Posterior vena cava (tissue), 2 donors: ENCODE measurements at regions not wholly inside any gene's neighbourhood (a gene's known extent, or its start where the extent isn't known, plus 50 kb on each side); places are given as distances from the start of the nearest gene placed in this dataset.

Experiments
- DNase-seq: peaks from one replicate; pipeline ENCODE4 v3.0.0-alpha.2; 2020; ENCODE audit warnings: low spot score
- intact Hi-C, 2 donors: fragments of 100-400 bp; cut with DNase I; formaldehyde crosslinking; loops; one replicate each; pipeline versions ENCODE4 v1.14.1 to v1.14.2; 2022 to 2023
- donor health status: DM: yes; HTN: yes; CAD: no.
- donor health status: DM: yes; HTN: yes; CAD: no.

DNA sequence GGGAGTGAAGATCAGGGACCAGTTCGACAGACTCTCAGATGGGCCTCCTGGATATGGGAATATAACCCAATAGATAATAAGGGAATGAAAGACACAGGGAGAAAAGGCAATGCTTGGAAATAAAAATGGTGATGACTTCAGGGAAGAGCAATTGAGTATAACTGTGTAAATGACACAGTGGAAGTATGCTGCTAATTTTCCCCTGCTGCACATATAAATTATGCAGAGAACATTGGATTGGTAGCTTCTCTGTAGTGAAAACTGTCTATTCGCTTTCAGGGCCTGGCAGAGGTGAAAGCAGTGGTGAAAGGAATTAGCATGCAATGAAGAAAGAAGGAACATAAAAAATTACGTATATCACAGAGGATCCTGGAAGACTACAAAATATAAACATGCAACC lies 398.2 kb upstream of the CDH2 start:
- intact Hi-C loops, result no loop called here
- DNase-seq, result no peak

DNA sequence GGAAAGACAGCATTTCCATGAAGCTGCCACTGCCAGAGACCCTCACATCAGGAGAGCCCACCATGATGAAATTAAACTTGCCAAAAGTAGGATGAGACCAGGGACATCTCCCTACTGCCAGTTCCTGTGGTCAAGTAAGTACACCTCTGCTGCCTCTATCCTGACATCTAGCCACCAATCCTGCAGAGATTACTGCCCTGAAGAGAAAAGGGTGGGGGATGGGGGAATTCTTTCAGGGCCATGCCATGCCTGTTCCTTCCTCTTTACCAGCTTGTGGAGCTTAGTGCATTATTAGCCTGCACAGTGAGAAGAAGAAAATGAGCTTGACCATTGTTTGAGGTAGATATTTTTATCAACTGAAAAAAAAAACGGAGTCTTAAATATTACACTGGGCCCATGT lies 397.2 kb upstream of the CDH2 start:
- intact Hi-C loops, result no loop called here
- no peak for DNase-seq

DNA sequence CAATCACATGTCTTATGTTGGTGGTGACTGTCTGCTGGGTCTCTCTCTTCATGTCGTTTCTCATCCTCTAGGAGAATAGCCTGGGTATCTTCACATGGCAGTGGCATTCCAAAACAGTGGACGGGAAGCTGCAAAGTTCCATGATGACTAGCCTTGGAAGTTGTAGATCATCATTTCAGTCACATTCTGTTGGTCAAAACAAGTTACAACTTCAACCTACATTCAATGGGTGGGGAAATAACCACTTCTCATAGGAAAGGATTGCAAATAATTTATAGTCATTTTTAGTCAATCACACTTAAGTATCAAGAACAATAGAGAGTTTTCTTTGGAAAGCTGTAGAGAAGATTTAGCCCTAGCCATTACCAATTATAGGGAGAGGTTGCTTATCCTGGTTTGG lies 395.0 kb upstream of the CDH2 start:
- DNase-seq, result no peak
- intact Hi-C loops, result no loop called here

DNA sequence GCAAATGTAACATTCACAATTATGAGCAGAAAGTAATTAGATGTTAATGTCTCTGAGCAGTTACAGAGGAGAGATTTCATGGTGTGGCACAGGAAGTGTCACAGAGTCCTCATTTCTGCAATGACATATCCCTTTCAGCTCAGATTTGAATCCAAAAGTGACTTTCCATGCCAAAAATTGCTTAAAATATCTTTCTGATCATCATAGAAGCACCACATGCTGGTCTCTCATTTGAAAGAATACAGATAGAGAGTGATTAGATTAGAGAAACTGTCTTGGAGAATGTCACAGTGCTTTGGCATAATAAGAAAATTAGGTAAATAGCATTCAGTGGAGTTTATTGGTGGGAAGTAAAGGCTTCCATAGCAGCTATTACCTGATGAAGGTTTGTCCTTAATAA lies 383.4 kb upstream of the CDH2 start:
- no peak for DNase-seq
- intact Hi-C loops, result no loop called here

DNA sequence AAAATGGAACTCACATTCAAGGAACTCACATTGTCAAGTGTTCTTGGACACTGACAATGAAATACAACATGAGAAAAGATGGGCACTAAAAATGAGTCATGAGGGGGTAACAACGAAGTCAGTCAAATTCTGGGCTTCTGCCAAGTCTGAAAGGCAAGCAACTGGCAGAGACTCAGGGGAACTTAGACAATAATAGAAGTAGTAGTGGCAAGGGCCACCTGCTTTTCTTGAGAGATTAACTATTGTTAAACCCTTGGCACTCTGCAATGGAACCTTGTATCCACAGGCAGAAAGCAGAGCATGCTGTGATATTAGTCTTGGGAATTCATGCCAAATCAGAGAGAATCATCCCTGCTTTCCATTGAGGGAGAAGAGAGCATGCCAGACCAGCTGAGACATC lies 382.6 kb upstream of the CDH2 start:
- no peak for DNase-seq
- intact Hi-C loops, result no loop called here

DNA sequence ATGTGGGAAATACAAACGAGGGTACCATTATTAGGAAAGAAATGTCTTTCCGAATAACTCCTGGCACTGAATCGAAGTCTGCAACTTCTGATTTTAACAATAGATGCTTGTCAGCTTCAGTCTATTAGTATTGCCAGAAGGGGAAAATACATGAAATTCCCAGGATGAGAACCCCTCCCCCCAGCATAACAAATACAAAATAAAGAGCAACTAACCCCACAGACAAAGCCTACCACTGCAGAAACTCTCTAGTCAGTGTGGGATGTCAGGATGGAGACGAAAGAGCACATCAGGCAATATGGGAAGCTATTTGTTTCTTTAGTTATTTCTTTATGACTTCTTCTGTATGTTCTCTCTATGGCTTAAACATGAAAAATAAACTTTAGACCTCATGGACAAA lies 365.0 kb upstream of the CDH2 start:
- intact Hi-C loops, result no loop called here
- DNase-seq, result no peak

DNA sequence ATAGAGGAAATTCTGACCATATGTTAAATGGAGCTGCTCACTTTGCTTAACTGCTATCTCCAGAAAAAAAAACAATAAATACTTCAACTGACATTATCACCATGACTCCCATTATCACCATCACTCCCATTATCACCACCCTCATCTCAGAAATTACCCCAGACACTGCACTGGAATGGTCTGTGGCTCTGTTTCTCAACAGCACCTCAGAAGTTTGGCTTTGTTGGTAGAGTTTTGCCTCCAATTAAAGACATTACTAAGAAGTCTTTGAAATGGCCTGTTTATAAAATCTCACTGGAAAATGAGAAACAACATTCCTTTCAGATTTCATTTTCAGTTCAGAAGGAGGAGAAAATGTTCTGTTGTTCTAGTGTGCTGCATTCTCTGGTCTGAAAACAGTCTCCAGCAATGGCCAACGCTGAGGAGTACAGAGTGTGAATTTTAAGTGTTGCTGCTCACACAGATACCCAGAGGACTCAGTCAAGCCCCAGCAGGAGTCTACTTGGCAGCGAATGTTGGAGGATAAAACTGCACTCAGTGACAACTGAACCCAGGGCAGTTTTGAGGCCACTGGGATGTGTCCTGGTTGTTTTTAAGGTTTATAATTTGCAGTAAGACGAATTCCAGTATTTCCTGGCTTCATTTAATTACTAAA lies 364.5 kb upstream of the CDH2 start:
- intact Hi-C loops, result no loop called here
- DNase-seq, result no peak

DNA sequence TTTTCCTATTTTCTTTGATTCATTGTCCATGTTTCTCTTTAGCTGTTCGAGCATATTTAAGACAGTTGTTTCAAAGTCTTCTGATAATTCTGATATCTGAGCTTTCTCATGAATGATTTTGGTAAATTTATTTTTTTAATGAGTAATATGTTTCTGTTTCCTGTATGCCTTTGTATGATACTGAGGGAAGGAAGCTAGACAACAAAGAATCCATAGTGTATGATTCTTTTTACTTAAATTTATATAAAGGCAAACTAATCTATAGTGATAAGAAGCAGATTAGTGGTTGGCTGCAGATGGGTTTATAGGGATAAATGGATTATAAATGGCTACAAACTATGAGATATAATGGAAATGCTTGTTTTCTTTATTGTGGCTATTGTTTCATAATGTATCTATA lies 352.7 kb upstream of the CDH2 start:
- intact Hi-C loops, result no loop called here
- no peak for DNase-seq

DNA sequence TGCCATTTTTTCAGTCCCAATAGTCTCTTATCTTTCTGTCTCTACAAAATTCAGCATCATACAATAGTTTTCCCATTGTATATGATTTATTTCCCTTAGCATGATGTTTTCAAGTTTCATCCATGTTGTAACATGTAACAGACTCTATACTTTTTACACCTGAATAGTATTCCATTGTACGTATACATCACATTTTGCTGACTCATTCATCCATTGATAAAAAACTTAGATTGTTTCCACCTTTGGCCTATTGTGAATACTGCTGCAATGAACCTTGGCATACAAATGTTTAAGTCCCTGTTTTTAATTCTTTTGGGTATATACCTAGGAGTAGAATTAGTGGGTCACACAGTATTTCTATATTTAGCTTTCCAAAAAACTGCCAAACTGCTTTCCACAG lies 349.3 kb upstream of the CDH2 start:
- no peak for DNase-seq
- intact Hi-C loops, result no loop called here

DNA sequence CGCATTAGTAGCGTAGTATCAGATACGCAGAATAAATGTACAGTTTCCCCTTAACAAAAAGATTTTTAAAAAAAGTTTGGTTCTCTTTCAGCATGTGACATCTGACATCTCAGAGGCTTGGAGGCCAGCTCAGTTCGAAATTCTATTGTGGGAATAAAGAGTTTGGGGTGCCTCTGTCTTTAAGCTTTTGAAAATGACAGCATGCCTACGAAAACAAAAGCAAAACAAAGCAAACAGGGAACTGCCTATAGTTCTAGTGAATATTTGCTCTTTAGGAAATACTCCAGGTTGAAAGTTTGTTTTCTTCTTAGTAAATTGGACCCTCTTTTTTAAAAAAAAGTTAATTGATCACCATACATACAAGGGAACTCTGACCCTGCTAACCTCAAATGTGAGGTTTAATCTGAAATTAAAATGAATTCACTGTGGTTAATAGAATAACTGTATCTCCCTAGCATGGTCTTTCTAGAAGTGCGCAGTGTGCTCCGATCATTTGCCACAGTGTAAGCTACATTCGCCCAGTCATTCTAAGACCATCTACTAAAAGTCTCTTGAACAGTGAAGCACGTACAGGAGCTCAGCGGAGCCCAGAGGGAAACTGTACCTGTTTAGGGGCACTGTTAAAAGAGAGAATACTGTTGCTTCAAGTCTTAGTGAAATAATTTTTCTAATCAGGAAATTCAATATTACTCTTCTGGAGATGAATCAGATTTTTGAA lies 347.0 kb upstream of the CDH2 start:
- no peak for DNase-seq
- intact Hi-C loops, result no loop called here

DNA sequence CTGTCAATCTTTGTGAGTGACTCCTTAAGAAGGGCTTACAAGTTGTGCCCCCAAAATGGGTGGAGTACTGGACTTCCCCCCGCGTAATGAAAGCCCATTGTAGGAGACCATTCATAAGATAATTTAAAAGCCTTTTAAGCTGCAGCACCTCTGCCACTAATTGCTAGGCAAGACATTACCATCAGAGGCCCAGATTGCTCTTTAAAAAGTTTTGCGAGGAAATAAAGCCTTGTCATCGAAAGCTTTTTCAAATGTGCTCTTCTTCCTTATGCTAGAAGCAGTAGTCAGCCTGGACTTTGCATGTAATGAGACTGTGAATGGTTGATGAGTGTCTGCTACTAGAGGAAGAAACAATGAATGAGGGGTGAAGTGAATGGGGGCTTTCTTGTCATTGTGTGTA lies 345.3 kb upstream of the CDH2 start:
- intact Hi-C loops, result no loop called here
- DNase-seq, result no peak

DNA sequence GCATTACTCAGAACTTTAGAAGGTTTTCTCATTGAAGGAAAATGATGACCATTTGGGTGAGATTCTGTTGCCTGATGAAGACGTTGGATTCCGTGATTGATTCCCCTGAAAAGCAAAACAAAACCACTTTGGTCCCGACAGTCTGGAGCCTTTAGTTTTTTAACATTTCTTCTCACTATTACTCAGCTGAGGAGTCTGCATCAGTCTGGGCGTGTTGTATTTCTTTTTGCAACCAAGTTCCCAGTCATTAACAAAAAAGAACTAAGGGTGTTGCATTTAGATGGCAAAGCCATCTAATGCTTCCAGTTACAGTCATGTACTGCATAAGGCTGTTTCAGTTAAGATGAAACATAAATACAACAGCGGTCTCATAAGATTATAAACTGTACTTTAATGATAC lies 343.1 kb upstream of the CDH2 start:
- DNase-seq, result no peak
- intact Hi-C loops, result no loop called here

DNA sequence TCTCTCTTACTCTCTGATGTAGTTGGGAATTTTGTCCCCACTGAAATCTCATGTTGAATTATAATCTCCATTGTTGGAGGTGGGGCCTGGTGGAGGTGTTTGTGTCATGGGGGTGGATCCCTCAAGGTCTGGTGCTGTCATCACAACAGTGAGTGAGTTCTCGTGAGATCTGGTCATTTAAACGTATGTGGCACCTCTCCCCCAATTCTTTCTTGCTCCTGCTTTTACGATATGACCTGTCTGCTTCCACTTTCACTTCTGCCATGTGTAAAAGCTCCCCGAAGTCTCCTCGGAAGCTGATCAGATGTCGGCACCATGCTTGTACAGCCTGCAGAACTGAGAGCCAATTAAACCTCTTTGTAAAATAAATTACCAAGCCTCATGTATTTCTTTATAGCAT lies 337.8 kb upstream of the CDH2 start:
- DNase-seq, result no peak
- intact Hi-C loops, result no loop called here

DNA sequence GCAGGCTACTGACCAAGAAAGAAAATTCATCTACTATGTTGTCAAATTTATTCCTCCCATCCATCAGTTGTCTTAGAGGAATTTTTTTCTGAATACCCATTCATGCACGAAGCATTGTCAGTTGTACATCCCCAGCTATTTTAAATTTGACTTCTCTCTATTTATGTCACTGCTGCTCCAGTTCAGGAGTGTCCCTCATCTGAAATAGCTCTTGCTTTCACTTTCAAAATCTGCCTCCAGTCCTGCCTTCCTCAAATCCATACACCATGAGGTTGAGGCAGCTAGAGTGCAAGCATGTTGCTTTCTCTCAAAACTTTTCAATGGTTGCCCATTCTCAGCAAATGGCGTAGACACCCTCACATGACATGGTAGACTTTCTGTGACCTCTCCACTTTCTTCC lies 335.4 kb upstream of the CDH2 start:
- no peak for DNase-seq
- intact Hi-C loops, result no loop called here

DNA sequence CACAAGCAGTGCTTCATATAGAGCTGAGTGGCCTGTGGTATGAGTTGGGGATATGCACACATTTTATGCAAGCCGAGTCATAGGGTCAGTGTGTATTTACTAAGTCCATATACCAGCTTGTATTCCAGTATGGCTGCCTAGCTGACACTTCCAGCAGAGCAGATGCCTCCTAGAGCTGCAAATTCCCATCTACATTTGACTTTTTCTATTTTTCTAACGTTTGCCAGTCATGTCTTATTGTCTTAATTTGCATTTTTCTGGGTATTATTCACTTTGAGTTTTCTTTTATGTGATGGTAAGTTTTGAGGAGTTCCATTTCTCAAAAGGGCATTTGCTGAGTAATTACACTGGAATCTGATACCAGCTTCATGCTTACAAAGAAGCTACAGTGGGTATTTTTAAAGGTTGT lies 334.5 kb upstream of the CDH2 start:
- DNase-seq, result no peak
- intact Hi-C loops, result no loop called here

DNA sequence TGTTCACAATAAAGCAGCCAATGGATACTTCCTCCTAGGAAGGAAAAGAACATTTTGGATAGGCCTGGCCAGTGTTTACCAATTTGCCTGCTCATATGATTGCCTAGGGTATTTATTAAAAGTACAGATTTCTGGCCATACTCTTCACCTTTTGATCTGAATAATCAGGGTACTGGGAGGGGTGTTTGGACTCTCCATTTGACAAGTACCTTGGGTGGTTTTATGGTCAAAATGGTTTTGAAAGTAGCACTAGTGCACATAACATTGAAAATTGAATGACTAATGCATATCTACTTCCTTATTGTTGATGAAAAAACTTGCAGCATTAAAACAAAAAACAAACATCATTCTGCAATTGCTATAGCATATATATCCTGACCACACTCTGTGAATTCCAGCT lies 333.3 kb upstream of the CDH2 start:
- intact Hi-C loops, result no loop called here
- no peak for DNase-seq

DNA sequence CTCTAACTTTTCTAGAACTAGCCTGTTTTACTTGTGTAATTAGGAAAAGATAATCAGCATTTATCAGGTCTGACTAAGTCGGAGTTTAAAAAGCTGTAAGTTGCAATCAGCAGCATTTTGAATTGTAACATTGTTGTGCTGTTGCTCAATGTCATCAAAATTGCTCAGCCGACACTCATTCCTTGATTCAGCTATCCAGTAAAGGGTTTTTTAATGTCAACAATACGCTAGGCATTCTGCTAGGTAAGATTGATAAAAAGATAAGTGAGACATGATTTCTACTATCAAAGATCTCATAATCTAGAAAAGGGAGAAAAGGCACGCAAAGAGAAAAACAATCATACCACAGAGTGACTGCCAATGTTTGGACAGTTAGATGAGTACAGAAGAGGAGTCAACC lies 327.1 kb upstream of the CDH2 start:
- DNase-seq, result no peak
- intact Hi-C loops, result no loop called here

DNA sequence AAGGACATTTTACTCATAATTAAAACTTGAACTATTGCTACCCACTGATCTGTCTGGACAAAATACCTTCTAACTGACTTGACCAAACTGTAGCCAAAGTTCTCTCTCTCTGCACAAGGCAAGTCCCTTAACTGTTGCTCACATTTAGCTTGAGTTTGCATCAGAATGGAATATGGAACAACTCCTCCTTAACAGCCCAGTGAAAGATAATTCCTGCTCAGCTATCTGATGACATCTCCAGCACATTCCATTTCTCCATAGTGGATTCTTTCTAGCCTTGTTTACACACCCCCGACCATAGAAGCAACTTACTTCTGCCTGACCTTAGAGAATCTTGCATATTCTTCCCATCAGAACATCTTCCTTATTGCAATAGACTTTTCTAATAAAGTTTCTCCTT lies 317.2 kb upstream of the CDH2 start:
- no peak for DNase-seq
- intact Hi-C loops, result no loop called here

DNA sequence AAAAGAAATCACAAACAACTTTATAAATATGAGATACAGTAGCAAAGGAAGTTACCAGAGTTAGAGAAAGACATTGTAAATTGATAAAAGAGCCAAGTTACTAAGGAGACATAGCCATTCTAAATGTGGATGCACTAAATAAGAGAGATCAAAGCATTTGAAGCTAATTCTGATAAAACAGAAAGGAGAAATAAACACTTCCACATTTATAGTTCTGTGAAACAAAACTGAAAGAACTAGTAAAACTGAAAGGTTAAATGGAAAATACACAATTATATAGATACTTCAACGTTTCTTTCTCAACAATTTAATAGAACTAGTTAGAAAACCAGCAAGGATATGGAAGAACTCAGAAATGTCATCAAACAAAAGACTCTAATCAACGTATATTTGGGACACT lies 309.0 kb upstream of the CDH2 start:
- intact Hi-C loops, result no loop called here
- no peak for DNase-seq

DNA sequence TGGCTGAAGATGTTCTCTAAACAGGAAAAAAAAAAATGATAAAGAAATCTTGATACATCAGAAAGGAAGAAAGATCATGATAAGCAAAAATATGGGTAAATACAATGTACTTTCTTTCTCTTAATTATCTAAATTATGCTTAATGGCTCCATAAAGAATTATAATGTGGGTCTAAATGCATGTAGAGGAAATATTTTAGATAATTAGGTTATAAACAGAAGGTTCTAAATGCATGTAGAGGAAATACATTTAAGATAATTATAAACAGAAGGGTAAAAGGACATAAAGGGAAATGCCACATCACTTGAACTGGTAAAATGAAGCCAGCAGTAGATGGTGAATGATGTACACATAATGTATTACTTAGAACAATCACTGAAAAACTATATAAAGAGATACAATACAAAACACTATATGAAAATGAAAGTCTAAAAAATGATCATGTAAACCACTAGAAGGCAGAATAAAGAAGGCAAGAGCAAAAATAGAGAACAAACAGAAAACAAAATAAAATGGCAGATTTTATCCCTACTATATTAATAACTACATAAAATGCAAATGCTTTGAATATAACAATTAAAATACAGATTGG lies 308.4 kb upstream of the CDH2 start:
- DNase-seq, result no peak
- intact Hi-C loops, result no loop called here

DNA sequence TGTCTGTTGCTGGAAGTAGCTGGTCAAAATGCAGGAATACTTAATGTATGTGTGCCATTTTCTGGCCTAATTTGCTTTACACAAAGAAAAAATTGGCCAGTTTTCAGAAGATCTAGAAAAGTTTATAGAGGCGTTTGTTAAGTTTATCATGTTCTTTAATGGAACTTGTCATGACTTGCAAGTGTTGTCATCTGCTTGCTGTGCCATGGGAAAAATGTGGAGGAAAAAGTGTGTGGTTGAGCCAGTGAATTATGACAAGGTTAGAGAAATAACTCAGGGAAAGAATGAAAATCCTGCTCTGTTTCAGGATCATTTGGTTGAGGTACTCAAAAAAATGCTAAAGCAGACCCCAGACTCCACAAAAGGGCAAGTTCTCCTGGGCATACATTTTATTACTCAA lies 301.6 kb upstream of the CDH2 start:
- intact Hi-C loops, result no loop called here
- no peak for DNase-seq
